ENCODE measurements at regions not wholly inside any gene's neighbourhood (a gene's known extent, or its start where the extent isn't known, plus 50 kb on each side); places are given as distances from the start of the nearest gene placed in this dataset.

- no peak overlapping the region for H3K9ac ChIP-seq (ENCODE audit: low read depth, low read length)
- ATAC-seq (ENCODE audit: insufficient read depth, low read depth) = no peak
- H3K79me2 ChIP-seq (ENCODE audit: insufficient read depth, low read length) = no peaks in the 10 kb centered on the region
Observed at GRCh38 chr15:93848490-93848889, 382.9 kb upstream of the MCTP2 start.

GRCh38 chr15:93848076-93848475 lies 383.3 kb upstream of the MCTP2 start:
- no peaks in the 10 kb centered on the region for H3K79me2 ChIP-seq (ENCODE audit: insufficient read depth, low read length)
- H3K36me3 ChIP-seq (ENCODE audit: insufficient read depth, low read length) = no peaks in the 10 kb centered on the region
- no peak overlapping the region for H2AFZ ChIP-seq (ENCODE audit: low read depth, low read length)
- no peaks in the 10 kb centered on the region for H3K9me3 ChIP-seq (ENCODE audit: insufficient read depth, low read length, severe bottlenecking)
- no peaks in the 10 kb centered on the region for H4K20me1 ChIP-seq (ENCODE audit: insufficient read depth, low read length)
- no peak overlapping the region for H3K4me3 ChIP-seq (ENCODE audit: low read depth in 1 of 2, low read length in 2 of 2)
- no peaks in the 10 kb centered on the region for H3K4me1 ChIP-seq (ENCODE audit: insufficient read depth, low read length)
- no peak overlapping the region for H3K27ac ChIP-seq (ENCODE audit: low read length)
- TF ChIP-seq CTCF (IDR thresholded peaks at IDR 0.05; ENCODE audit: borderline replicate concordance, extremely low read depth, low read length, poor library complexity, severe bottlenecking) (no peak), EZH2 (IDR thresholded peaks at IDR 0.05; ENCODE audit: borderline replicate concordance, low read depth, low read length, severe bottlenecking) (no peak)
- no peak overlapping the region for H3K4me2 ChIP-seq (ENCODE audit: insufficient read depth, low read length)
- no peak for DNase-seq
- no peak overlapping the region for H3K9ac ChIP-seq (ENCODE audit: low read depth, low read length)
- H3K27me3 ChIP-seq (ENCODE audit: insufficient read depth, low read length, poor library complexity) = no peaks in the 10 kb centered on the region
- no peak for ATAC-seq (ENCODE audit: insufficient read depth, low read depth)

More at GRCh38 chr15:93848490-93848889, 382.9 kb upstream of the MCTP2 start:
- TF ChIP-seq CTCF (IDR thresholded peaks at IDR 0.05; ENCODE audit: borderline replicate concordance, extremely low read depth, low read length, poor library complexity, severe bottlenecking) (no peak), EZH2 (IDR thresholded peaks at IDR 0.05; ENCODE audit: borderline replicate concordance, low read depth, low read length, severe bottlenecking) (no peak)
- Histone ChIP-seq H3K27ac (ENCODE audit: low read length) (no peak overlapping the region), H3K27me3 (ENCODE audit: insufficient read depth, low read length, poor library complexity) (no peaks in the 10 kb centered on the region), H3K9me3 (ENCODE audit: insufficient read depth, low read length, severe bottlenecking) (no peaks in the 10 kb centered on the region), H3K4me2 (ENCODE audit: insufficient read depth, low read length) (no peak overlapping the region), H4K20me1 (ENCODE audit: insufficient read depth, low read length) (no peaks in the 10 kb centered on the region), H3K36me3 (ENCODE audit: insufficient read depth, low read length) (no peaks in the 10 kb centered on the region), H2AFZ (ENCODE audit: low read depth, low read length) (0 out of 2 replicates have a peak overlapping the region, but pooled peaks have one; percentile 13), H3K4me1 (ENCODE audit: insufficient read depth, low read length) (no peaks in the 10 kb centered on the region), H3K4me3 (ENCODE audit: low read depth in 1 of 2, low read length in 2 of 2) (no peak overlapping the region)
- no peak for DNase-seq

GRCh38 chr15:93846148-93846547 lies 385.2 kb upstream of the MCTP2 start:
- Histone ChIP-seq H4K20me1 (ENCODE audit: insufficient read depth, low read length) (no peaks in the 10 kb centered on the region), H3K4me3 (ENCODE audit: low read depth in 1 of 2, low read length in 2 of 2) (no peak overlapping the region), H3K27ac (ENCODE audit: low read length) (no peak overlapping the region; the same call in 1 of the 2 replicates), H3K9ac (ENCODE audit: low read depth, low read length) (no peak overlapping the region), H3K4me2 (ENCODE audit: insufficient read depth, low read length) (no peak overlapping the region), H2AFZ (ENCODE audit: low read depth, low read length) (peak overlapping the region; percentile 49), H3K27me3 (ENCODE audit: insufficient read depth, low read length, poor library complexity) (no peaks in the 10 kb centered on the region), H3K9me3 (ENCODE audit: insufficient read depth, low read length, severe bottlenecking) (no peaks in the 10 kb centered on the region), H3K36me3 (ENCODE audit: insufficient read depth, low read length) (no peaks in the 10 kb centered on the region), H3K79me2 (ENCODE audit: insufficient read depth, low read length) (no peaks in the 10 kb centered on the region), H3K4me1 (ENCODE audit: insufficient read depth, low read length) (no peaks in the 10 kb centered on the region)
- TF ChIP-seq CTCF (IDR thresholded peaks at IDR 0.05; ENCODE audit: borderline replicate concordance, extremely low read depth, low read length, poor library complexity, severe bottlenecking) (no peak), EZH2 (IDR thresholded peaks at IDR 0.05; ENCODE audit: borderline replicate concordance, low read depth, low read length, severe bottlenecking) (no peak)
- DNase-seq (no peak), ATAC-seq (ENCODE audit: insufficient read depth, low read depth) (no peak)

- no peaks in the 10 kb centered on the region for H3K4me1 ChIP-seq (ENCODE audit: insufficient read depth, low read length)
- H4K20me1 ChIP-seq (ENCODE audit: insufficient read depth, low read length) = no peaks in the 10 kb centered on the region
- no peaks in the 10 kb centered on the region for H3K79me2 ChIP-seq (ENCODE audit: insufficient read depth, low read length)
- peaks cover 8% of the 10 kb centered on the region for H3K9me3 ChIP-seq (ENCODE audit: insufficient read depth, low read length, severe bottlenecking)
- ATAC-seq (ENCODE audit: insufficient read depth, low read depth) (no peak), DNase-seq (no peak)
- no peak overlapping the region for H3K9ac ChIP-seq (ENCODE audit: low read depth, low read length)
- no peak overlapping the region for H2AFZ ChIP-seq (ENCODE audit: low read depth, low read length)
- TF ChIP-seq EZH2 (IDR thresholded peaks at IDR 0.05; ENCODE audit: borderline replicate concordance, low read depth, low read length, severe bottlenecking) (no peak), CTCF (IDR thresholded peaks at IDR 0.05; ENCODE audit: borderline replicate concordance, extremely low read depth, low read length, poor library complexity, severe bottlenecking) (no peak)
- H3K27ac ChIP-seq (ENCODE audit: low read length) = no peak overlapping the region
- H3K4me3 ChIP-seq (ENCODE audit: low read depth in 1 of 2, low read length in 2 of 2) = no peak overlapping the region
- no peaks in the 10 kb centered on the region for H3K36me3 ChIP-seq (ENCODE audit: insufficient read depth, low read length)
- H3K4me2 ChIP-seq (ENCODE audit: insufficient read depth, low read length) = no peak overlapping the region
- H3K27me3 ChIP-seq (ENCODE audit: insufficient read depth, low read length, poor library complexity) = no peaks in the 10 kb centered on the region
Observed at GRCh38 chr15:93837450-93837849, 393.9 kb upstream of the MCTP2 start.
